GM12865 (cell line): ENCODE measurements at regions not wholly inside any gene's neighbourhood (a gene's known extent, or its start where the extent isn't known, plus 50 kb on each side); places are given as distances from the start of the nearest gene placed in this dataset.

Experiments used
- DNase-seq: peaks from one replicate; pipeline ENCODE4 v3.0.0; 2010; ENCODE audit warnings: low read depth
- H3K4me3 ChIP-seq: 2 replicates; pipeline ENCODE4 v1.5.1; 2011; ENCODE audit warnings: mild to moderate bottlenecking, low read depth, low read length, control low read depth
- TF ChIP-seq, protein P1 (sequence below): IDR thresholded peaks from 2 replicates; pipeline ENCODE4 v1.5.1; 2011; ENCODE audit warnings: low read length, control low read depth, low read depth, inconsistent platforms; ENCODE audit not compliant: insufficient read depth; ENCODE audit errors: missing control alignments

- H3K4me3 ChIP-seq = no peak overlapping the region
- no peak for DNase-seq
- TF ChIP-seq, protein P1, sequence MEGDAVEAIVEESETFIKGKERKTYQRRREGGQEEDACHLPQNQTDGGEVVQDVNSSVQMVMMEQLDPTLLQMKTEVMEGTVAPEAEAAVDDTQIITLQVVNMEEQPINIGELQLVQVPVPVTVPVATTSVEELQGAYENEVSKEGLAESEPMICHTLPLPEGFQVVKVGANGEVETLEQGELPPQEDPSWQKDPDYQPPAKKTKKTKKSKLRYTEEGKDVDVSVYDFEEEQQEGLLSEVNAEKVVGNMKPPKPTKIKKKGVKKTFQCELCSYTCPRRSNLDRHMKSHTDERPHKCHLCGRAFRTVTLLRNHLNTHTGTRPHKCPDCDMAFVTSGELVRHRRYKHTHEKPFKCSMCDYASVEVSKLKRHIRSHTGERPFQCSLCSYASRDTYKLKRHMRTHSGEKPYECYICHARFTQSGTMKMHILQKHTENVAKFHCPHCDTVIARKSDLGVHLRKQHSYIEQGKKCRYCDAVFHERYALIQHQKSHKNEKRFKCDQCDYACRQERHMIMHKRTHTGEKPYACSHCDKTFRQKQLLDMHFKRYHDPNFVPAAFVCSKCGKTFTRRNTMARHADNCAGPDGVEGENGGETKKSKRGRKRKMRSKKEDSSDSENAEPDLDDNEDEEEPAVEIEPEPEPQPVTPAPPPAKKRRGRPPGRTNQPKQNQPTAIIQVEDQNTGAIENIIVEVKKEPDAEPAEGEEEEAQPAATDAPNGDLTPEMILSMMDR = no peak
Measured at GRCh38 chr4:153082322-153083301, 121.6 kb upstream of the TRIM2 start.

- H3K4me3 ChIP-seq = no peak overlapping the region
- TF ChIP-seq, protein P1 = peak; percentile 59
- peak; percentile 80 for DNase-seq
Measured at GRCh38 chr4:153083447-153083947, 120.7 kb upstream of the TRIM2 start.

- TF ChIP-seq, protein P1 = no peak
- no peak overlapping the region for H3K4me3 ChIP-seq
- DNase-seq = no peak
Measured at GRCh38 chr4:153084224-153084979, 119.8 kb upstream of the TRIM2 start.

DNA sequence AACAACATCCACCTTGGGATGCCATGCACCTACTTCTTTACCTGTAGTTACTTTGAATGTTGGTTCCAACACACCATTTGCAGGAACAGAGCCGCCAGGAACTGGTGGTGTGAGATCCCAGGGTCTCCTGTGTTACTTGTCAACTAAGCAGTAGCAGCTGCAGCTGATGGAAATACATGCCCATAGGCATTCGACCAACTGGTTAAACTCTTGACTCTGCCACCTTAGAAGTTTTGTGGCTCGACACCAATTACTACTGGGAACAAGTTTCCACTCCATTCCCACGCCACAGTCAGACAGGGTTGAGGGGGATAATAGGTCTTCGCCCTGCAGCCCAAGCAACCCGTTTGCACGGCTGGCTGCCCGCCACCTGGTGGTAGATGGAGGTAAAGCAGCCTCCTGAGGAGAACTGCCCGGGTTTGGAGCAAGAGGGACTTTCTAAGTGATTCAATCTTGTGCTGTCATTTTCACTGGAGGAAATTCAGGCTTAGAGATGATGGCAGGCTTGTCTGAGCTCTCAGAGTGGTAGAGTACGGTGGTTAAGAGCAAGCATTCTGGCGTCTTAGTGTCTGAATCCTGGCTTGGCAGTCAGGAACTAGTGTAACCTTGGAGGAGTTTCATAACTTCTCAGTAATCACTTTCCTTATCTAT lies 119.1 kb upstream of the TRIM2 start:
- DNase-seq = peak; percentile 77
- TF ChIP-seq, protein P1 = peak; percentile 97
- H3K4me3 ChIP-seq = no peak overlapping the region

- DNase-seq = no peak
- TF ChIP-seq, protein P1 = no peak
- H3K4me3 ChIP-seq = no peak overlapping the region
Measured at GRCh38 chr4:153087671-153088194, 116.5 kb upstream of the TRIM2 start.

DNA sequence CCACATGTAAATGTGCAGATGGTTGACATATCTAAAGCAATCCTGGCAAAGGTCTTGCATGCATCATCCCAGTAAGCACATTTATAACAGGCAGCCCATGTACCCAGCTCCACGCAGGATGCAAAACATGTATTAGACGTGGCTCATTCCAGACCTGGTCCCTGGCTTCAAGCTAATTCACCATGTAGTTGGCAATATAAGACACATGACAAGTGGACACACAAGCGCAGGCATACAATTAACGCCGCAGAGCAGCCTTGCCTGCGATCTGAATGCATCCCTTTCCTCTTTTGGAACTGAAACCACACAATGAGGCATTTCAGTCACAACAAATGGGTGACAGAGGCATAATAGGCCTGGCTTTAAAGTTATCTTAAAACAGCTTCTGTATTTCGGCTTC lies 114.5 kb upstream of the TRIM2 start:
- TF ChIP-seq, protein P1 = no peak
- H3K4me3 ChIP-seq = no peak overlapping the region
- DNase-seq = no peak
